ENCODE measurements at regions not wholly inside any gene's neighbourhood (a gene's known extent, or its start where the extent isn't known, plus 50 kb on each side); places are given as distances from the start of the nearest gene placed in this dataset.

DNA sequence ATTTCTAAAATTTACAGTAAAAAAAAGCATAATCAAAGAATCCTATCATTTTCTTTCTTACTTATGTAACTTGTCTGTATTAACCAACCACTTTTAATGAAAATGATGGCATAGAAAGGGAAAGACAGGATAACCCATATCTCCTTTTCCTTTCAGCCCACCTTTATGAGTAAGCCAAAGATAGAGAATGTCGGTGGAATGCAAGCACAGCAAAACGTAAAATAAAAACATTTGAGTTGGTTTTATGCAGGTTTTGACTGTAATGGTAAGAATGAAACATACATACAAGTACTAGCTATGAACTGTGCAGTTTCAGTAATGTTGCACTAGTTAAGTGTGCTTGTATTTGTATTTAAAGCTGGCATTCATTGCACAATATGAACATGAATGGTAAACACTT is 360.3 kb downstream of the FOXG1 start:
- DNase-seq = no peak

GRCh38 chr14:29140016-29140415 is 373.4 kb downstream of the FOXG1 start:
- no peak for DNase-seq

- no peak for DNase-seq
These were observed 378.0 kb downstream of the FOXG1 start for GRCh38 chr14:29144621-29145020.

GRCh38 chr14:29148221-29148620 is 381.6 kb downstream of the FOXG1 start:
- no peak for DNase-seq

- no peak for DNase-seq
These were observed 383.2 kb downstream of the FOXG1 start for GRCh38 chr14:29149798-29150197.

DNA sequence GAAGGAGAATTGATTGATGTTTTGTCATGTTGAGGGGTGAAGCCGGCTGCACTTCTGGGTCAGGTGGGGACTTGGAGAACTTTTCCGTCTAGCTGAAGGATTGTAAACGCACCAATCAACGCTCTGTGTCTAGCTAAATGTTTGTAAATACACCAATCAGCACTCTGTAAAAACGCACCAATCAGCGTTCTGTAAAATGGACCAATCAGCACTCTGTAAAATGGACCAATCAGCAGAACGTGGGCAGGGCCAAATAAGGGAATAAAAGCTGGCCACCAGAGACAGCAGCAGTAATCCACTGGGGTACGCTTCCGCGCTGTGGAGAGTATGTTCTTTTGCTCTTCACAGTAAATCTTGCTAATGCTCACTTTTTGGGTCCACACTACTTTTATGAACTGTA is 384.1 kb downstream of the FOXG1 start:
- DNase-seq = no peak

DNA sequence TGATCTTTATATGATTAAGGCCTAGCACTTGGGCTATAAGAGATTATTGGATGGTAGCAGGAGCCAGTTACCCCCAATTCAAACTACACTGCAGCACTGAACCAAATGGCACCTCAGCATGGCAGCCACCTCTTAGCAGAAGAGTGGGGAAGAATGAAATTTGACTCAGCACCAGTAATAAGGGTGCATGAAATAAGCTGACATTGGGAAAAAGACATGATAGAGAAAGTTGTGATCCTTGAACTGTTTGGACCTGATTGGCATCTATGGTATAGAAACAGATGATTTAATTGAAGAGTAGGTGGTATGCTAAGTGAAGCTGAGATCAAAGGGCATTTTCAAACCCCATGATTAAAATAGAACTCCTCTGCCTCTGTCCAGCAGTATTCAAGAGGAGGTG is 389.5 kb downstream of the FOXG1 start:
- no peak for DNase-seq

DNA sequence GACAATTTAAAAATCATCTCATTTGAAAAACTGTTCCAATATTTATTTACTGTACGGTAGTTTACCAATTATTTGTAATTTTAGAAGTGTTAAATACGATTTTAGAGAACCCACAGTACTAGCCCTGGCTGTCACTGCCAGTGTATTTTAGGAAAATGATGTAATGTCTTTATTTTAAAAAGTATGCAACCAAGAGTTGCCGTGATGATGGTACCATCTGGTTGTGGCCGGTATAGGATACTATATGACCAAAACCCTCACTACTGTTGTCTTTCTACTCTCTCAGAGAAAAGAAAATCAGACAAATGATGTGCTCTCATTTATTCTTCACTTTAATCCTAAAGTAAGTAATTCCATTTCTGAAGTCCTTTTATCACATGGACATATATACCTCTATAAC is 395.0 kb downstream of the FOXG1 start:
- no peak for DNase-seq

GRCh38 chr14:29163109-29163508 is 396.5 kb downstream of the FOXG1 start:
- DNase-seq = no peak

DNA sequence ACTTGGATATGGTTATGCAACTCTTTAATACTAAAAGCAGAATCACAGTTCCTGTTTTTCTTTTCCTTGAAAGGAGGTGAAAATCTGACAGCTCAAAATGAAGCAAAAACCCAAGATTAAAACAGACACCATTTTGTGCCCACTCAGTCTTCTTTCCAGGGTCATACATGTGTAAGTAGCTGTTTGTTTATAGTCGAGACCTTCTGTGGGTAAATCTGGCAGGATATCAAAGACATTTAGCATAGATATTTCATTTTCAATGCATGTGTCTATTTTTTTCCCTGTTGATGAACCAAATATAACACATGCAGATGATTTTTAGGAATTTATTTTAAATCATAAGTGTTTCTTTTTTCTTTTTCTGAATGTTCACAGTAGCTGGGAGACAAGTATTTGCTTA is 398.8 kb downstream of the FOXG1 start:
- no peak for DNase-seq

DNA sequence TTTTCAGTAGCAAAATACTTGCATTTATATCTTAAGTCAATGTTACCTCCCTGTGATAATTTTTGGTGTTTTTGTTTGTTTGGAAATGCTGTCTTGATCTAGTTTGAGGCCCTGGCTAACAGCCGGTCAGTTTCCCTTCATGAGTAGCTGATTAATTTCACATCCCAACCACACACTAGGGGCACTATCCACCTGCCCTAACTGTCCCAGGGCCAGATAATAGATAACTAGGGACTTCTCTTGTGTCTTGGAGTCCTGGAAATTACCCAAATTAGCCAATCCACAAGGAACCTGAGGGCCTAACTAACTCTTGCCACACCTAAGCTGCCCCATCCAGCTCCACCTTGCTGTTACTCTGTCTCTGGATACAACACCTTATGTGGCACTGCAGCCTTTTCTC is 399.9 kb downstream of the FOXG1 start:
- DNase-seq = no peak

GRCh38 chr14:29168149-29168548 is 401.6 kb downstream of the FOXG1 start:
- no peak for DNase-seq

DNA sequence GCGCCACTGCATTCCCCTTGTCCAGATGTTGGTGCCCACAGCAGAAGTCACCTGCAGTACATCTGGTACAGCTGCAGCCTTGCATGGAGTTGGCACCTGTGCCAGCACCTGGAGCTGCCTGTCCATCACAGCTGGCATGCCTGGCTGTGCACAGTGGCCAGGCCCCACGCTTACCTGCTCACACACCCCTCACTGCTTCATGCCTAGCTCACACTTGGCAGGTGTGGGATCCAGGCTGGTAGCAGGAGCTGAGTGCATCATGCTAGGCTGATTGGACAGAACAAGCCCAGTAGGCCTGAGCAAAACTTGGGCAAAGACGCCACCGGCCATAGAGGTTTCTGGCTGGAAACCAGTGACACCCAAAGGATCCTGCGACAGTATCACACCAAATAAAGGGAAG is 402.8 kb downstream of the FOXG1 start:
- DNase-seq = no peak

- DNase-seq = no peak
These were observed 409.1 kb downstream of the FOXG1 start for GRCh38 chr14:29175706-29176105.

DNA sequence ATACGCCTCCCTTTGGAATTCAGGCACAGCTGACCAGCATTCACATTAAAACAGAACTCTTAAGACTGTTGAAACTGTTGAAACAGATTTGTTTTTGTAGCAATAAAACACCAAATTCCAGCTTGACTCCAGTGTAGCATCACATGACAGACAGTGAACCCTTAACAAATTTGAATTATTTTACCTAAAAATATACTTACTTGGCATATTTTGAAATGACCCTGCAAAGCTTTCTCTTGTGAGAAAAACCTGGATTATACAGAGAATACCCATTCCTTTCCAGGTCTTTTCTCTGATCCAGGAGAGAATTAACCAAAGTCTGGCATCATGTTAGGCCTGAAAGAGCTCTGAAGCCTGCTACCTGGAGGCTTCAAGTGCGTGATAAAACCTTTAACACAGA is 410.3 kb downstream of the FOXG1 start:
- no peak for DNase-seq

DNA sequence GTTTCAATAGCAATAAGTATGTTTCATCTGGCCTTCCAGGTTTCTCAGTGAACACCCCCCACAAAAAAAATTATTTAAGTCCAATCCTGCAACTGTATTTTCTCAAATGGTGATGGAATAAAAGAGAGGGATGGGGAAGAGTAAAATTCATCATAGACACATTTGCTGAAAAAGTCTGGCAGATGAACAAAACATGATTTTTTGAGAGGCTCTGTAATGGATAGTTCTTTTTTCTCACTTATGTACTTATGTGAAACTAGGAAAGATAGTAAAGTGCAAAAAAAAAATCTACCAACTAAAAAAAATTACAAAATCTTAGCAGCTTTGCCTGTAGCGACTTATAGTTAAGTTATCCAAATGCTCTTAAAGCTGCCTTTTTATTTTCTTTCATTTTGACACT is 412.4 kb downstream of the FOXG1 start:
- no peak for DNase-seq

DNA sequence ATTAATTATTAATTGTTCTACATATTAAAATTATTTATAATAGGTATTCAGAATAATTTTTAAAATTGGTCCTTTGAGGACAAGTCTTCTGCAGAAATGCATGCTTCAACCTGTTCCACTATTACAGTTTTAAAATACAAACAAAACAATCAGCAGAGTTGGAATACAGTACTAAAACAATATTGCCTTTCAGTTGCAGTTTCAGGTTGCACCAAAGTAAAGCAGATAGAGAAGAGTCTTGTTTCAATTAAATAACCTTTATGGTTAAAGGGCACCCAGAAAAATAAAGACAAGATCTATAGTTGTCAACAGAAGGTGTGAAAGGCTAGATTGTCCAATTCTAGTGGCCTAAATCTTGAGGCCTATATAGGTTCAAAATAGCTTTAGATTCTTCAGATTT is 424.5 kb downstream of the FOXG1 start:
- DNase-seq = no peak

DNA sequence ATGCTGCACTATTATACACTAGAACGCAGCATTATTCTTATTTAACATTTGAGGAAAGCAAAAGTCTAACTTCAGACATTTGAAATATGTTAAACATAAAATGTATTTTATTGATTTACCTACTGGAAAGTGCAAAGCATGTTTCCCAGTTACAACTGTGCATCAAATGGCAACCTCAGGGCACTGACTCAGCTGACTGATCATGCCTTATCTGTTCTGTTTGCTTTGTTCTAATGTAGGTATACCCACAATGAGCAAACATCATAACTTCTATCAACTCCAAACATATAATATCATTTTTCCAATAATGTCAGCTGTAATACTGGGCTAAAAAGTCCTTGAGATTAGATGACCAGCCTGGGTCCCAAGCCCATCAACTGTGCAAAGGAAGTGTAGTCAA is 431.0 kb downstream of the FOXG1 start:
- no peak for DNase-seq

GRCh38 chr14:29205658-29206057 is 439.1 kb downstream of the FOXG1 start:
- no peak for DNase-seq

DNA sequence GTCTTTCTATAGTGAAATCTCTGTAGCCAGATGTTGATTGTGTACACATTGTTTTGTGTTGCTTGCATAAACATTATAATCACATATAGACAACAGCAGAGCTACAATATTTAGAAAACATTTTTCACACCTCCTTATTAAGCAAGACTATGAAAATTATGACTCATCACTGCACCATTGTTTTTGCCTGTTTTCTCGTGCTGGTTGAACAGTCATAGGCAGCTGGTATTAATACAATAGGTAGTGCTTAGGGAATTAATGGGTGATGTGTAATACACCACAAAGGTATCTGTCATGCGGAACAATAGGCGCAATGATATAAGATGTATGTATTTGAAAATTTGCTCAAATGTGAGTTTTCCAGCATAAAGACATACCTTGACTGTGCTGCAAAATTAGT is 449.3 kb downstream of the FOXG1 start:
- no peak for DNase-seq

- no peak for DNase-seq
These were observed 450.0 kb downstream of the FOXG1 start for GRCh38 chr14:29216268-29217232.

DNA sequence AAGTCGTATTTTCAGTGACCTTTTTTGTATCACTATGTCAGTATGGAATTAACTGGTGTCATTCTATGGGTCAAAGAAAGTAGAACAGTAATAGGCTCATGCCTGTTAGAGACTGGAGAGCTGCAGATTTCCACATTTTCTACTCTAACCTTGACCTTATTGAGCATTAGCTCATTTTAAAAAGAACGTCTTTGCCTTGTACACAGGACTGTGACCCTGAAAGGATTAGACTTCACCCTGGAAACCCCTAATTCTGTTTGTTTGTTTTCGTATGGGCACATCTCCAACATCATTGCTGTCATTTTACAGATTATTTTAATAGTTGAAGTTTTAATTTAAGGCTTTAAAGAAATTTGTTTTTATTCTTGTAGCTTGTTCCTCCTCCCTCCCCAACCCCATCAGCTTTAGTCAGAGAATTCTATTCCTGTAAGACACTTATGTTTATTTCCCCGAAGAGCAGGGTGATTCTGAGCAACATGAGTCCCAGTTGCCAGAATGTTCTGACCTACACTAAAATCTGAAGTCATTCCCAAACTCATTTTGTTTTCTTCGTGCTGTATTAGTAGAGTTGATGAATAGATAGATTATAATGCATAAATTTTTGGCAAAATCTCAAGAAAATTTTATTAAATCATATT is 451.3 kb downstream of the FOXG1 start:
- no peak for DNase-seq

DNA sequence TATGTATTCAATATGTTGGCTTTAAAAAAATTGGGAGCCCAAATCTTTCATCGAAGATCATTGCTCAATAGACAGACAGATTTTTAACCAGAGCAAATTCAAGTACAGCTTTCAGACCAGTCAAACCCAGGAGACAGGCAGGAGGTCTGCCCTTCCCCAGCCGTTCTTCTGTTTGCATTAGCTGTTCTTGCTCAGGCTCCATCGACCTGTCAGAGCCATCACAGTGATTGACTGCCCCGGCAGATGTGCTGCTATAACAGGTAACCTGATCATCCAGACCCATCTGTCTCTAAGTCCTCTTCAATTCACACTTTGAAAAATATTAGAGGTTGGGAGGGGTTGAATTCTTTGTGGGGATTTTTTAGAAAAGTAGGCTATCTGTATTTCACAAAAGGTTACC is 453.5 kb downstream of the FOXG1 start:
- DNase-seq = no peak

GRCh38 chr14:29220566-29220965 is 454.0 kb downstream of the FOXG1 start:
- no peak for DNase-seq

GRCh38 chr14:29222006-29222405 is 455.4 kb downstream of the FOXG1 start:
- DNase-seq = no peak
